ENCODE measurements at regions not wholly inside any gene's neighbourhood (a gene's known extent, or its start where the extent isn't known, plus 50 kb on each side); places are given as distances from the start of the nearest gene placed in this dataset.
"Not testable (repeated sequence)": the region's sequence is repeated elsewhere in the genome, so short reads cannot be mapped to it uniquely, and the experiment has no call there.

DNA sequence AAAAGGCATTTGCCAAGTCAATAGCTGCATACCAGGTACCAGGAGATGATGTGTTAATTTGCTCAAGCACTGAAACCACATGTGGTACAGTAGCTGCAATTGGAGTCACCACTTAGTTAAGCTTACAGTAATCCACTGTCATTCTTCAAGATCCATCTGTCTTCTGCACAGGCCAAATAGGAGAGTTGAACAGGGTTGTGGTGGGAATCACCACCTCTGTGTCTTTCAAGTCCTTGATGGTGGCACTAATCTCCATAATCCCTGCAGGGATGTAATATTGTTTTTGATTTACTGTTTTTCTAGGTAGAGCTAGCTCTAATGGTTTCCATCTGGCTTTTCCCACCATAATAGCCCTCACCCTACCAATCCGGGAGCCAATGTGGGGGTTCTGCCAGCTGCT lies 91.9 kb downstream of the FCRL5 start:
- no peak for DNase-seq (ENCODE audit: low spot score)

DNA sequence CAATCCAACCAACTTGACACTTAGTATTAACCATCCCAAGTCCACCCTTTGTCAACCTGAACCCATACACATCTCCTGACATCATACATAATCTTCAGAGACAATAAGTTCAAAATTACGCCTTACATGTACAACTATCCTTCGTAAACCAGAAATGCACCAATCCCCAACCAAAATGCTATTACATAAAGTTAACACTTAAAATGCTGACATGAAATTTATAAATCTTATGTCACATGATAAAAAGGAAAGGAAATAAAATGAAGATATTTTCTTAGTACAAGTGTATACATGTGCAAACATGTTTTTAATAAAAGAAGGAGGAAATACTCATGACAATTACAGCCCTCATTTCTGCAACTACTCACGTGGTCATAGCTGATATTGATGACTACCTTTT lies 95.0 kb downstream of the FCRL5 start:
- DNase-seq (ENCODE audit: low spot score), result no peak

DNA sequence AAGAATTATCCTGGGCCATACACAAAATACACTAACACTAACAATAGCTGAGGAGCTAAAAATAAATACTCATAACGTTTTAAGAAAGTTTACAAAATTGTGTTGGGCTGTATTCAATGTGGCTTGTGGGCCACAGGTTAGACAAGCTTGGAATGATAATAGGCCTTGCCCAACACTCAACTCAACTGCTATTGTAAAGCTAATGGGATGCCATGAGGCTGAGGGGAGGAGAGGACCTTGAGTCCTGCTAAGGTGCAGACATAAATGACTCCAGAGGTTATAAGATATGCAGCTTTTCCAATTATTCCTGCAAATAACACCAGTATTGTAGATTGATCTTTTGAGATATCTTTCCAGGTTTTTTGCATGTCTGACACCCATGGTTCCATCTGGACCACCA lies 97.0 kb downstream of the FCRL5 start:
- no peak for DNase-seq (ENCODE audit: low spot score)

DNA sequence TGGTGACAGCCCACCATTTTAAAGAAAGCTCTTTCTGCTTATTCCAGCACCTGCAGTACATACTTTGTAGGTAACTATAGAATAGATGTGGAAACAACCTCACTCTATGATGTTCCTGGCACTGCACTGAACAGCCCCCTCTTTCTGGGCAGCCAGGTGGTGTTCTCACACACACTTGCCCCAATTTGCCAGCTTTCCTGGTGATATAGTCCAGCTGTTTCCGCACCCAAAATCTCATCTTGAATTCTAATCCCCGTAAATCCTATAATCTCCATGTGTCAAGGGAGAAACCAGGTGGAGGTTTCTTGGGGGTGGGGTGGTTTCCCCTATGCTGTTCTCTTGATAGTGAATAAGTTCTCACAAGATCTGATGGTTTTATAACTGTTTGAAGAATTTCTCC lies 102.2 kb downstream of the FCRL5 start:
- no peak for DNase-seq (ENCODE audit: low spot score)

- DNase-seq (ENCODE audit: low spot score), result no peak
Observed at GRCh38 chr1:157448636-157449035, 103.7 kb downstream of the FCRL5 start.

DNA sequence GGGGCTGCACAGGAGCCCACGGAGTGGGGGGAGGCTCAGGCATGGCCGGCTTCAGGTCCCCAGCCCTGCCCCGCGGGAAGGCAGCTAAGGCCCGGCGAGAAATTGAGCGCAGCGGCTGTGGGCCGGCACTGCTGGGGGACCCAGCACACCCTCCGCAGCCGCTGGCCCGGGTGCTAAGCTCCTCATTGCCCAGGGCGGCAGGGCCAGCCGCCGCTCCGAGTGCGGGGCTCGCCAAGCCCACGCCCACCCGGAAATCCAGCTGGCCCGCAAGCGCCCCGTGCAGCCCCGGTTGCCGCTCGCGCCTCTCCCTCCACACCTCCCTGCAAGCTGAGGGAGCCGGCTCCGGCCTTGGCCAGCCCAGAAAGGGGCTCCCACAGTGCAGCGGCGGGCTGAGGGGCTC lies 106.0 kb downstream of the FCRL5 start:
- DNase-seq (ENCODE audit: low spot score), result not testable (repeated sequence)

- not testable (repeated sequence) for DNase-seq (ENCODE audit: low spot score)
Observed at GRCh38 chr1:157445616-157446140, 106.6 kb downstream of the FCRL5 start.

DNA sequence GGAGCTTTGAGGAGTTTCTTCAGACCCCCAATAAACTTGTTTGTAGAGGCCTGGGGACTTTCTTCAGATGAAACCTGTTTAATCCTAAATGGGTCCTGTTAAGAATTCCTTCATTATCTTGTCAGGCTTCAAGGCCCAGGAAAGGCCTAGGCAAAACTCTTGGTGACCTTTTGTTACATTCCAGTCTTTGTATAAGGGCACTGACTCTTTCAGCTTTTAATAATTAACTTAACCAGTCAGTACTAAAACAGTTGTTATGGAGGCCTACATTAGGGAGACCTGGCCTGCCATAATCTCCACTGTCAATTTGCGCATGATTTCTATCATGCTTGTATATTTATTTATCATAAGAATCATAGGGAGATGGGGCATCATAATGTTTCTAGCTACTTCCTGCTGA lies 110.2 kb downstream of the FCRL5 start:
- DNase-seq (ENCODE audit: low spot score), result no peak

- DNase-seq (ENCODE audit: low spot score), result no peak
Observed at GRCh38 chr1:157439302-157439954, 112.9 kb downstream of the FCRL5 start.

DNA sequence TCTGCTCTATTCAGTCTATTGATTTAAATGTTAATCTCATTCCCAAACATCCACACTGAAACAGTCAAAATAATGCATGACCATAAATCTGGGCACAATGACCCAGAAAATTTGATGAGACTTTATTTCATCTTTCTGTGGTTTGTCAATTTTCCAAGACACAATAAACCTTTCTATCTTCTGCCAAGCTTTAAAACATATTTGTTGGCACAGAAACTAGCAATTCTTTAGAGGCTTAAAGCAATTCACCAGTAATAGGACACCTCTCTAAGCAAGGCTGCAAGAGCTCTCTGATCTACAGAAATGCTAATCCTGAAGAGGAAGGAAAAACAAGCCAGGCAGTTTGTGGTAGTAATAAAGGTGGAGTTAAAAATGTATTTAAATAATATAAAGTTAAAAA lies 113.7 kb downstream of the FCRL5 start:
- DNase-seq (ENCODE audit: low spot score), result no peak

GRCh38 chr1:157438146-157438545 lies 114.2 kb downstream of the FCRL5 start:
- no peak for DNase-seq (ENCODE audit: low spot score)

GRCh38 chr1:157437296-157437695 lies 115.0 kb downstream of the FCRL5 start:
- DNase-seq (ENCODE audit: low spot score), result no peak

GRCh38 chr1:157431751-157432150 lies 120.6 kb downstream of the FCRL5 start:
- DNase-seq (ENCODE audit: low spot score), result no peak

GRCh38 chr1:157429601-157430240 lies 122.6 kb downstream of the FCRL5 start:
- DNase-seq (ENCODE audit: low spot score), result no peak

GRCh38 chr1:157423764-157424163 lies 128.6 kb downstream of the FCRL5 start:
- not testable (repeated sequence) for DNase-seq (ENCODE audit: low spot score)

- DNase-seq (ENCODE audit: low spot score), result no peak
Observed at GRCh38 chr1:157419845-157420542, 132.3 kb downstream of the FCRL5 start.

DNA sequence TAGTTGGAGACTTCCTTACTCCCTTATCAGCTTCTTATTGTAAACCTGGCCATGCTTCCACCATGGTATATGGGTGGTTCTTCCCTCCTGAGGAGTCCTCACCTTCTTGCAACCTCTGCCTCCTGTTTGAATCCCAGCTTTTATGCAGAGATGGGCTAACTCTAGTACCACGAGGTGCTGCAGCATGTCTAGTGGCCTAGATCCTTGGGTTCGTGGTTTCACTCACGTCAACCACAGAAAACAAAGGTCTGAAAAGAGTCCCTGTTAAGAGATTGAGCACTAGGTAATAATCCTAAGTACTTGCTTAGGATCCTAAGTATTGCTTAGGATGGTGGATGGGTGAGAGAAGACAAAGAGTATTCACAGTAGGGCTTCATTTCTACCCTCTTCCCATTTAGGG lies 133.7 kb downstream of the FCRL5 start:
- DNase-seq (ENCODE audit: low spot score), result no peak

DNA sequence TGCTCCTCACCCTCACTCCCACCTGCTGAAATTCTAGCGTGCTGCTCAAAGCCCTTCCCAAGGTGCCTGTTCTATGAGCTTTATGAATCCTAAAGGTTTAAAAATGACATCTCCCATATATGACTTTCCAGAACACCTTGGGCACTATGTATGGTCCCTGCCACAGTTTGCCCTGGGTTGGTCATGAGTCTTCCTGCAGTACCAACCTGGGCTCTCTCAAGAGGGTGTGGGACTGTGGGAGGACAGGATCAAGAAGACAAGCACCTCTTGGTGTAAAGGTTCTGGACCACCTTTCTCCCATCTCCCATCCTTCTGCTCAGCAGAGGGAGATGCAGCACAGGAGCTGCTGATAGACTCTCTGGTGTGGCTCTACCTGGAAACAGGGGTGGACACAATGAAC lies 134.1 kb downstream of the FCRL5 start:
- DNase-seq (ENCODE audit: low spot score), result no peak

- DNase-seq (ENCODE audit: low spot score), result no peak
Observed at GRCh38 chr1:157415661-157416060, 136.7 kb downstream of the FCRL5 start.

DNA sequence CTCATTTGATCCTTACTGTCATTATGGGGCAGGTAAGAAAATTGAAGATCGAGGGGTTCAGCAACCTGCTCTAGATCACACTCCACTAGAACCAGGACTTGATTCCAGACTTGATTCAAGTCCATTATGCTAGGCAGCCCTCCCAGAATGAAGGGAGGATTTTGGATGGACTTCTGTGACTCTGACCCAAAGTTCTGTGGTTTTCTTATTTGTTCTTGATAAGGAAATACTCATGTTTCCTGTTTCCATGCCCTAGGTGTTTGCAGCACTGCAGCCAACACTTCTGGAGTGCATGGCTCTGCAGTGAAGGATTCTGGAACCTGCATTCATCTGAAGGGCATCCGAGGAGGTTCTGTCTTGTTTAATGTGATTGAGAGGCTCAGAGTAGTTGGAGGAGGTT lies 140.0 kb downstream of the FCRL5 start:
- no peak for DNase-seq (ENCODE audit: low spot score)

- no peak for DNase-seq (ENCODE audit: low spot score)
Observed at GRCh38 chr1:157411769-157412168, 140.5 kb downstream of the FCRL5 start.

- no peak for DNase-seq (ENCODE audit: low spot score)
Observed at GRCh38 chr1:157411064-157411463, 141.3 kb downstream of the FCRL5 start.

DNA sequence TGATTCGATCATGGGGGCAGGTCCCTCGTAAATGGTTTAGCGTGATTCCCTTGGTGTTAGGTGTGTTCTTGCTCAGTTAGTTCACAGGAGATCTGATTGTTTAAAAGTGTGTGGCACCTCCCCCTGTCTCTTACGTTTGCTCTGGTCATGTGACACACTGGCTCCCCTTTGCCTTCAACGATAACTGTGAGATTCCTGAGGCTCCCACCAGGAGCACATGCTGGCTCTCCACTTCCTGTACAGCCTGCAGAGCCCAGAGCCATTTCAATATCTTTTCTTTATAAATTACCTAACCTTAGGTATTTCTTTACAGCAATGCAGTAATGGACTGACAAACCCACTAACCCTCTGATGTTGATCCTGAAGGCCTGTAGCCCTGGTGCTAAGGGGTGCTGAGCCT lies 141.9 kb downstream of the FCRL5 start:
- no peak for DNase-seq (ENCODE audit: low spot score)
